ENCODE measurements at regions not wholly inside any gene's neighbourhood (a gene's known extent, or its start where the extent isn't known, plus 50 kb on each side); places are given as distances from the start of the nearest gene placed in this dataset.

DNA sequence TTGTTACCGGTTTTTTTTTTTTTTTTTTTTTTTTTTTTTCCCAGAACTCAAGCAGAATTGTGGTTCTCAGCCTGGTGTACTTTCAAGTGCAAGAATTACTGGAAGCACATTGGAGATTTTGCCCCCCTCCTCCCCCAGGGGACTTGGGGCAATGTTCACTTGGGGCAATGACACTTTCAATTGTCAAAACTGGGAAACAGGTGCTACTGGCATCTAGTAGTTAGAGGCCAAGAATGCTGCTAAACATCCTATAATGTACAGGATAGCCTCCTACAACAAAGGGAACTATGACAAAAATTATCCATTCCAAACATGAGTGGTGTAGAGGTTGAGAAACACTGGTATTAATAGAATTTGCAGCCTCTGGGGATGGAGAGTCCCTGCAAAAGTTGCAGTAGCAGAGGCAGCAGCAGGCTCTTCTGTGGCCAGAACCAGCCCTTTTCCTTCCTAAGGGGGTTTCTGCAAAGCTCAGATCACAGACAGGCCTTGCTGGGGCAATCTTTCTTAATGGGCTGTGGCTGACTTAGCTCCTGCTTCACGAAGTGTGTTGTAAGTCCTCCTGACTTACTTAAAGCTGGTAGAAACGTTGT lies 144.3 kb upstream of the MRPS22 start:
- TF ChIP-seq, protein P1, sequence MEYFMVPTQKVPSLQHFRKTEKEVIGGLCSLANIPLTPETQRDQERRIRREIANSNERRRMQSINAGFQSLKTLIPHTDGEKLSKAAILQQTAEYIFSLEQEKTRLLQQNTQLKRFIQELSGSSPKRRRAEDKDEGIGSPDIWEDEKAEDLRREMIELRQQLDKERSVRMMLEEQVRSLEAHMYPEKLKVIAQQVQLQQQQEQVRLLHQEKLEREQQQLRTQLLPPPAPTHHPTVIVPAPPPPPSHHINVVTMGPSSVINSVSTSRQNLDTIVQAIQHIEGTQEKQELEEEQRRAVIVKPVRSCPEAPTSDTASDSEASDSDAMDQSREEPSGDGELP (IDR thresholded peaks at IDR 0.05; ENCODE audit: borderline replicate concordance, low read depth): no peak
- TF ChIP-seq TAF1 (CRISPR knock-in tag; IDR thresholded peaks at IDR 0.05): no peak
- TF ChIP-seq, protein P2, sequence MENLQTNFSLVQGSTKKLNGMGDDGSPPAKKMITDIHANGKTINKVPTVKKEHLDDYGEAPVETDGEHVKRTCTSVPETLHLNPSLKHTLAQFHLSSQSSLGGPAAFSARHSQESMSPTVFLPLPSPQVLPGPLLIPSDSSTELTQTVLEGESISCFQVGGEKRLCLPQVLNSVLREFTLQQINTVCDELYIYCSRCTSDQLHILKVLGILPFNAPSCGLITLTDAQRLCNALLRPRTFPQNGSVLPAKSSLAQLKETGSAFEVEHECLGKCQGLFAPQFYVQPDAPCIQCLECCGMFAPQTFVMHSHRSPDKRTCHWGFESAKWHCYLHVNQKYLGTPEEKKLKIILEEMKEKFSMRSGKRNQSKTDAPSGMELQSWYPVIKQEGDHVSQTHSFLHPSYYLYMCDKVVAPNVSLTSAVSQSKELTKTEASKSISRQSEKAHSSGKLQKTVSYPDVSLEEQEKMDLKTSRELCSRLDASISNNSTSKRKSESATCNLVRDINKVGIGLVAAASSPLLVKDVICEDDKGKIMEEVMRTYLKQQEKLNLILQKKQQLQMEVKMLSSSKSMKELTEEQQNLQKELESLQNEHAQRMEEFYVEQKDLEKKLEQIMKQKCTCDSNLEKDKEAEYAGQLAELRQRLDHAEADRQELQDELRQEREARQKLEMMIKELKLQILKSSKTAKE (CRISPR knock-in tag; IDR thresholded peaks at IDR 0.05; ENCODE audit: borderline replicate concordance): no peak
- TF ChIP-seq, protein P3, sequence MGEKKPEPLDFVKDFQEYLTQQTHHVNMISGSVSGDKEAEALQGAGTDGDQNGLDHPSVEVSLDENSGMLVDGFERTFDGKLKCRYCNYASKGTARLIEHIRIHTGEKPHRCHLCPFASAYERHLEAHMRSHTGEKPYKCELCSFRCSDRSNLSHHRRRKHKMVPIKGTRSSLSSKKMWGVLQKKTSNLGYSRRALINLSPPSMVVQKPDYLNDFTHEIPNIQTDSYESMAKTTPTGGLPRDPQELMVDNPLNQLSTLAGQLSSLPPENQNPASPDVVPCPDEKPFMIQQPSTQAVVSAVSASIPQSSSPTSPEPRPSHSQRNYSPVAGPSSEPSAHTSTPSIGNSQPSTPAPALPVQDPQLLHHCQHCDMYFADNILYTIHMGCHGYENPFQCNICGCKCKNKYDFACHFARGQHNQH (CRISPR knock-in tag; IDR thresholded peaks at IDR 0.05): no peak
- TF ChIP-seq, protein P4, sequence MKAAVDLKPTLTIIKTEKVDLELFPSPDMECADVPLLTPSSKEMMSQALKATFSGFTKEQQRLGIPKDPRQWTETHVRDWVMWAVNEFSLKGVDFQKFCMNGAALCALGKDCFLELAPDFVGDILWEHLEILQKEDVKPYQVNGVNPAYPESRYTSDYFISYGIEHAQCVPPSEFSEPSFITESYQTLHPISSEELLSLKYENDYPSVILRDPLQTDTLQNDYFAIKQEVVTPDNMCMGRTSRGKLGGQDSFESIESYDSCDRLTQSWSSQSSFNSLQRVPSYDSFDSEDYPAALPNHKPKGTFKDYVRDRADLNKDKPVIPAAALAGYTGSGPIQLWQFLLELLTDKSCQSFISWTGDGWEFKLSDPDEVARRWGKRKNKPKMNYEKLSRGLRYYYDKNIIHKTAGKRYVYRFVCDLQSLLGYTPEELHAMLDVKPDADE (CRISPR knock-in tag; IDR thresholded peaks at IDR 0.05): no peak
- TF ChIP-seq, protein P5, sequence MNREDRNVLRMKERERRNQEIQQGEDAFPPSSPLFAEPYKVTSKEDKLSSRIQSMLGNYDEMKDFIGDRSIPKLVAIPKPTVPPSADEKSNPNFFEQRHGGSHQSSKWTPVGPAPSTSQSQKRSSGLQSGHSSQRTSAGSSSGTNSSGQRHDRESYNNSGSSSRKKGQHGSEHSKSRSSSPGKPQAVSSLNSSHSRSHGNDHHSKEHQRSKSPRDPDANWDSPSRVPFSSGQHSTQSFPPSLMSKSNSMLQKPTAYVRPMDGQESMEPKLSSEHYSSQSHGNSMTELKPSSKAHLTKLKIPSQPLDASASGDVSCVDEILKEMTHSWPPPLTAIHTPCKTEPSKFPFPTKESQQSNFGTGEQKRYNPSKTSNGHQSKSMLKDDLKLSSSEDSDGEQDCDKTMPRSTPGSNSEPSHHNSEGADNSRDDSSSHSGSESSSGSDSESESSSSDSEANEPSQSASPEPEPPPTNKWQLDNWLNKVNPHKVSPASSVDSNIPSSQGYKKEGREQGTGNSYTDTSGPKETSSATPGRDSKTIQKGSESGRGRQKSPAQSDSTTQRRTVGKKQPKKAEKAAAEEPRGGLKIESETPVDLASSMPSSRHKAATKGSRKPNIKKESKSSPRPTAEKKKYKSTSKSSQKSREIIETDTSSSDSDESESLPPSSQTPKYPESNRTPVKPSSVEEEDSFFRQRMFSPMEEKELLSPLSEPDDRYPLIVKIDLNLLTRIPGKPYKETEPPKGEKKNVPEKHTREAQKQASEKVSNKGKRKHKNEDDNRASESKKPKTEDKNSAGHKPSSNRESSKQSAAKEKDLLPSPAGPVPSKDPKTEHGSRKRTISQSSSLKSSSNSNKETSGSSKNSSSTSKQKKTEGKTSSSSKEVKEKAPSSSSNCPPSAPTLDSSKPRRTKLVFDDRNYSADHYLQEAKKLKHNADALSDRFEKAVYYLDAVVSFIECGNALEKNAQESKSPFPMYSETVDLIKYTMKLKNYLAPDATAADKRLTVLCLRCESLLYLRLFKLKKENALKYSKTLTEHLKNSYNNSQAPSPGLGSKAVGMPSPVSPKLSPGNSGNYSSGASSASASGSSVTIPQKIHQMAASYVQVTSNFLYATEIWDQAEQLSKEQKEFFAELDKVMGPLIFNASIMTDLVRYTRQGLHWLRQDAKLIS (CRISPR knock-in tag; IDR thresholded peaks at IDR 0.05): no peak
- TF ChIP-seq, protein P6, sequence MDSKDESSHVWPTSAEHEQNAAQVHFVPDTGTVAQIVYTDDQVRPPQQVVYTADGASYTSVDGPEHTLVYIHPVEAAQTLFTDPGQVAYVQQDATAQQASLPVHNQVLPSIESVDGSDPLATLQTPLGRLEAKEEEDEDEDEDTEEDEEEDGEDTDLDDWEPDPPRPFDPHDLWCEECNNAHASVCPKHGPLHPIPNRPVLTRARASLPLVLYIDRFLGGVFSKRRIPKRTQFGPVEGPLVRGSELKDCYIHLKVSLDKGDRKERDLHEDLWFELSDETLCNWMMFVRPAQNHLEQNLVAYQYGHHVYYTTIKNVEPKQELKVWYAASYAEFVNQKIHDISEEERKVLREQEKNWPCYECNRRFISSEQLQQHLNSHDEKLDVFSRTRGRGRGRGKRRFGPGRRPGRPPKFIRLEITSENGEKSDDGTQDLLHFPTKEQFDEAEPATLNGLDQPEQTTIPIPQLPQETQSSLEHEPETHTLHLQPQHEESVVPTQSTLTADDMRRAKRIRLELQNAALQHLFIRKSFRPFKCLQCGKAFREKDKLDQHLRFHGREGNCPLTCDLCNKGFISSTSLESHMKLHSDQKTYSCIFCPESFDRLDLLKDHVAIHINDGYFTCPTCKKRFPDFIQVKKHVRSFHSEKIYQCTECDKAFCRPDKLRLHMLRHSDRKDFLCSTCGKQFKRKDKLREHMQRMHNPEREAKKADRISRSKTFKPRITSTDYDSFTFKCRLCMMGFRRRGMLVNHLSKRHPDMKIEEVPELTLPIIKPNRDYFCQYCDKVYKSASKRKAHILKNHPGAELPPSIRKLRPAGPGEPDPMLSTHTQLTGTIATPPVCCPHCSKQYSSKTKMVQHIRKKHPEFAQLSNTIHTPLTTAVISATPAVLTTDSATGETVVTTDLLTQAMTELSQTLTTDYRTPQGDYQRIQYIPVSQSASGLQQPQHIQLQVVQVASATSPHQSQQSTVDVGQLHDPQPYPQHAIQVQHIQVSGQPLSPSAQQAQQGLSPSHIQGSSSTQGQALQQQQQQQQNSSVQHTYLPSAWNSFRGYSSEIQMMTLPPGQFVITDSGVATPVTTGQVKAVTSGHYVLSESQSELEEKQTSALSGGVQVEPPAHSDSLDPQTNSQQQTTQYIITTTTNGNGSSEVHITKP (CRISPR knock-in tag; IDR thresholded peaks at IDR 0.05; ENCODE audit: low read depth): no peak
- no peak for TF ChIP-seq SIX4 (CRISPR knock-in tag; IDR thresholded peaks at IDR 0.05)
- TF ChIP-seq ESRRA (CRISPR knock-in tag; IDR thresholded peaks at IDR 0.05; ENCODE audit: low read depth): no peak
